NCI-H2227 treated with DMSO at 0.1 percent for 48 hours (cell line): ENCODE measurements at regions not wholly inside any gene's neighbourhood (a gene's known extent, or its start where the extent isn't known, plus 50 kb on each side); places are given as distances from the start of the nearest gene placed in this dataset.

ENCODE experiments used
- DNase-seq: peaks from one replicate; lab custom pipeline; 2025; lab: John Stamatoyannopoulos, UW

DNA sequence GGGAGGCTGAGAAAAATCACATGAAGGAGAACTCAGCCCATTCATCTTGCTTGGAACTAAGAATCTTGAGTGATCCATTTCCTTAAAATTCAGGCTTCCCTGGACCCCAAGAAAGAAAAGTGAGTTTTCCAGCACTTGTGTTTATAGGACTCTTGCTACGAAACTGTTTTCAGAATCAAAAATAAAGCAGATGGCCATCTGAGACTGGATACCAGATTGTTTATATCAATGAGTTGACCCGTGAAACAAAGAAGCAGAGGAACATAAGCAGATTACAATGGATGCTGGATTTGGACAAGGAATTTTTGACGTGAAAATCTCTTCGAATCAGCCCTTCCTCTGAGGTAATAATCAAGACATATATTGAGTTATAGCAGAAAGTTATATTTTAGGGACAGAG lies 223.2 kb downstream of the SYK start:
- DNase-seq: no peak

DNA sequence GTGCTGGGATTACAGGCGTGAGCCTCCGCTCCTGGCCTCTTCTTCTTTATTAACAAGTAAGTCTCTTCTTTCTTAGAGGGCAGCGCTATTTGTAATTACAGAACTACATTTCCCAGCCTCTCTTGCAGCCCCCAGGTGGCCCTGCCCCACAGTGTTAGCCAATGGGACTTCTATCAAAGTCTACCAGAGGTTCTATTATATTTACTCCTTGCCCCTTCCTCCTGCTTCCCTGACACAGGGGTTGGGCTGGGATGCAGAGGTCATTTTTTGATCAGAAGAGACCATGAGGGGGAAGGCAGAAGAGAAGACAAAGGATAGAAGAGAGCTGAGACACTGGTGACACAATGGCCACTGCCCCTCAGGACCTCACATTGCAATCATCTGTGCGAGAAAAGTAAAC lies 224.2 kb downstream of the SYK start:
- DNase-seq: no peak

DNA sequence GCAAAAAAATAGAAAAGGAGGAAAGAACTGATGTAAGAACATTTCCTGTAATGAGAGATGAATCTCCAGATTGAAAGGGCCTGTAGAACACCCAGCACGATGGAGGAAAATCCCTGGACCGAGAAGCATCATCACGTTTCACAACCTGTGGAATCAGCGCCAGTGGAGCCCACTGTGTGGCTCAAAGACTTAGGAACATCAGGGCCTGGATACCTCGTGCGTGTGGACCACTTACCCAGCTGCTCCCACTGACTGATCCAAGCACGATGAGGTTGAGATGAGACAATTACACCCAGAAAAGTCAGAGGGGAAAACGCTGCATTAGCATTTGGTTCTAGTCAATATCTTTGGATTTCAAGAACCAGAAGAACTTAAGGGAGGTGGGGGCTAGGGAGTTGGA lies 224.6 kb downstream of the SYK start:
- DNase-seq: no peak

DNA sequence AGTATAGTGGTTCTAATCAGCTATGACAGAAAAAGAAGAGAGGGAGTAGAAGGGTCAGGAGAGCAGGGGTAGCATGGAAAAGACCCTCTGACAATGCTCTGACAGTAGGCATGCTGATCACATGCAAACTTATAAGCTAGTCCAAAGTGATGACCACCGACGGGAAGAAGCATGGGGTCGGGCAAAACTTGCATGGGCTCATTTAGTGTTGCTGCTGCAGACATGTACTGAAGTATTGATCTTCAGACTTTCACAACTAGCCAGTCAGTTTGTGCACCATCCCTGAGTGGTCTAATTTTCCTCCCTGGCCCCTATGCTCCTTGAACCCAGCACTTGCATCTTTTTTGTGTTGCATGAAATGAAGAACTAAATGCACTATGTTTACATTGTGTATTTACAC lies 225.4 kb downstream of the SYK start:
- no peak for DNase-seq

DNA sequence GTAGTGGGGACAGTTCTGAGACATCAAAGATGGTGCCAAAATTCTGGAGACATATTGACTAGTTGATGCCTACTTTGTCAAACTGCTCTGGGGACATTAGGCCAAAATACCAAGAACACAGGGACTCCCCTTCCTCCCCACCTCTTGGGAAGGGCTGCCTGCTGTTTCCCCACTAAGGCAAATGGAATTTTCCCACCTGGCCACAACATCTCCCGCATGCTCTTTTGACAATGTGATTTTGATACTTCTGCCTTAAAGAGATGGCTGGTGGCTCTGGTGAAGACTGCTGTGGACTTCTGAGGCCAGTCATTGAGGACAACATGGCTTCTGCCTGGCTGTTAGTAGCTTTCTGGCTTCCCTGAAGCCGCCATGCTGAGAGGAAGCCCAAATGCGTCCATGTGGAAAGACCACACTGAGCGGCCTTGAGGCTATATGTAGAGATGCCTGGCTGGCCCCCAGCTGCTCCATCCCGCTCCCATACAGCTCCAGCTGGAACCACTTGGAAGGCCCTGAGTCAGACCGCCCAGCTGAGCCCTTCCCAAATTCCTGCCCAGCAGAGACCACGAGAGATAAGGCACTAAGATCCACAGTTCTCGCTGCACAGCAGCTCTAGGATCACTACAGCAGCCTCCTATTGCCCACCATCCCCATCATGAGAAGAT lies 226.7 kb downstream of the SYK start:
- no peak for DNase-seq

DNA sequence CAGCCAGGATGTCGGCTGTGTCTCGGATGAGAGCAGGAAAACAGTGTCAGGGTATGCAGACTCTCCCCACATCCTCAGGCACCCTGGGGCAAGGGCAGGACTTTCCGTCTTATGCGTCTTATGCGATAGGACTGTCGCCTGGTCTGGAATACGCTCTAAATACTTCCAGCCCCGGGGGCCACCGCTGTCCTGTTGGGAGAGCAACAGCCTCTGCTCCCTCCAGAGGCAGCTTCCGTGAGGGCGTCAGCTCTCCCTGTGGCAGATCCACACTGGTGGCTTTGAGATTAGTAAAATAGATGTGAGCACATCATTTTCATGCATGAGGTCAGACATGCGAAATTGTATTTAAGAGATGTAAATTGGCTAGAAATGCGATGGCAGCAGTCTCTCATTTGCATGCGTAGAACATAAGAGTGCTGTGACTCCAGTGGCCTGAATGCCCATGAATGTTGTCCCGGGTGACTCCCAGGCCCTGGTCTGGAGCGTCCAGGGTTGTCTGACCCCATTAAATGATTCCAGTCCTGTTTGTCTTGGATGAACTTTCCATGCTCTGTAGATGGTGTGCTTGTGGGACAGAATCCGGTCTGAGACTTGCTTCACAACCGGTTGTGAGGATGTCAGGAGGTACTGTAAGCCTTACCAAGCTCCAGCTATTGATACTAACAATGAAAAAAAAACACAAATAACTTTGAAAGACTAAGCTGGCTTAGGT lies 228.2 kb downstream of the SYK start:
- no peak for DNase-seq

DNA sequence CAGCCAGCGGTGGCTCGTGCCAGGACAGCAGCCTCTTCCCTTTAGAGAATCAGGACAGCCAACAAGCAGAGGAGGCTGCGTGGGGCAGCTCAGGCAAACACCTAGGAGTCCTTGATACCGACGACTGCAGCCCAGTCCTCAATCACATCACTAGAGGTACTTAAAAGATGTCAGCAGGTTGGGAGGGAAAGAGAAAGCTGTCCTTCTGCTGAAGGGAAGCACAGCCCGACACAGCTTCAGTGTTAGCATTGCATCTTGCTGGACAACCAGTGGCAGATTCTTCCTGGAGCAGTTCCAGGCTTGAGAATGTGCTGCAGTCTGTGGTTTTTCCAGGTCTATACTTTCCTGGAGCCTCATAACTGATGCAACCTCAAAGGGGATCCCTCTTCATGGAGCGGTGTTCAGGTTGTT lies 230.5 kb downstream of the SYK start:
- no peak for DNase-seq

DNA sequence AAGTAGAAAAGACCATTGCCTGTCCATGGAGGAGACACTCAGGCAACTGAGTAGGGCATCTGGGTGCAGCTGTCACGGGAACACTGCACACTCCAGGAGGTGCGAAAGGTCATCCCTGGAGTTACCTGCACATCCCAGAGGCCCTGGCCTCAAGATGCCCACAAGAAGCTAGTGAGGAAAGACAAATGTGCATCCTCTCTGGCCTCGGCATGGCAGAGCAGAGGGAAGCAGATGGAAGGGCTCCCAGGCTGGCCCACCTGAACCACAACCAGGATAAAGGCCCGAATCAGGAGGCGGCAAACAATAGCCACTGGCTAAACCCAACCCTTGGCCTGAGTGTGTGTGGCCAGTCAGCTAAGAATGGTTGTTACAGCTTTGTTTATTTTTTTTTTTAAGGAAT lies 231.7 kb downstream of the SYK start:
- no peak for DNase-seq

DNA sequence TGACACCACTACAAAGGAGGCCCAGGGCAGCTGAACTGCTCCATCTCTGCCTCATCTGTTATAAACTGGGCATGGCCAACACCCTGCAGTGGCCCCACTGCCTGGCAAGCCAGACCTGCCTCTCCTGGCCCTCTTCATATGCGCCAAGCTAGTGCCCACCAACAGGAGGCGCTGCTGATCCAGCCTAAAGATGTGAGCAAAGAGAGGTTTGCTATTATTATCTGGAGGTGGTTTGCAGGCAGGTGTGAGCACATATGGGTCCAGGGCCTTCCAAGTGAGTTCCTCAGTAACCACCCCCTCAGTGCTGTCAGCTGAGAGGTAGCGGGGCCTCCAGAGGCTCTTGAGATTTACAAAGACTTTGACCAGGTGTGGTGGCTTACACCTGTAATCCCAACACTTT lies 232.2 kb downstream of the SYK start:
- DNase-seq: no peak

DNA sequence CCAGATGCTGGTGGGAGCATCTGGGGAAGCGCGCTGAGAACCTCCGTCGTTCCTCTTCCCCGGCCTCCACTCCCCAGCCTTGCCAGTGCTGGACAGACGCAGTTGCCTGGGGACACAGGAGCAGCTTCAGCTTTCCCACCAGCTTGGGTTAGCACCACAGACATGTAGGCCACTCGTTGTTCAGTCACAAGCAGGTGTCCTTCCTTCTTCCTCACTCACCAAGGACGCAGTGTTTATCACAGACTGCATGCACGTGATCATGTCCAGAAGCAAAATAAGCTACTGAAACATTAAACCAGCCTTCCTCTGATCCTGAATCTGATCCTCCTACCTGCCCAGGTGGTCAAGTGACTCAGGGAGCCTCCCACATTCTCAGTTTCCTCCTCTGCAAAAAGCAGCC lies 232.9 kb downstream of the SYK start:
- DNase-seq: no peak

DNA sequence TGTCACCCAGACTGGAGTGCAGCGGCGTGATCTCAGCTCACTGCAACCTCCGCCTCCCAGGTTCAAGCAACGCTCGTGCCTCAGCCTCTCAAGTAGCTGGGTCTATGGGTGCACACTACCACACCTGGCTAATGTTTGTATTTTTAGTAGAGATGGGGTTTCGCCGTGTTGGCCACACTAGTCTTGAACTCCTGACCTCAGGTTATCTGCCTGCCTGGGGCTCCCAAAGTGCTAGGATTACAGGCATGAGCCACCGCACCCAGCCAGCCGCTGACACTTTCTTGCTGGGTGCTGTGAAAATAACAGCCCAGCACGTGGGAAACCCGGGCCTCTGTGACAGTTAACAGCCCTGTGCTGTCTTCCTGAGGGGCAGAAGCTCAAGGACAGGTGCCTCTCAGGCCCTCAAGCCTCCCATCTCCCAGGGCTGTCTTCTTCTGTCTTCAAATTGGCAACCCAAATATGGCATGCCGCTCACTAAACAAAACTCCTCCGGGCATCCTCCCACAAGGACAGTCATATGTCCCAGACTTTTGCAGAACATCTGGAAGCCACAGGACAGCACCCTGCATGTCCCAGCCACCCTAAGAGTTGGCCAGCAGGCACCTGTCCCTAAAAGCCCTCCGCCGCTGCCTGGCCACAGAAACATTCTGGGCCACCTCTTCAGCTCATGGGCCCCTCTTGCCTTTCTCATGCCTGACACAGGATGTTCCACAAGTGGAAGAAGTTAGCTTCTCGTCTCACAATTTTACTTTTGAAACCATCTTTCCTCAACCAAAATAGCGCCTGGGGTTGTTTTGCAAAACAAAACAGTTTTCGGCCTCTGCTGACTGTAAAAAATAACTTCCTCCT lies 233.6 kb downstream of the SYK start:
- DNase-seq: no peak

DNA sequence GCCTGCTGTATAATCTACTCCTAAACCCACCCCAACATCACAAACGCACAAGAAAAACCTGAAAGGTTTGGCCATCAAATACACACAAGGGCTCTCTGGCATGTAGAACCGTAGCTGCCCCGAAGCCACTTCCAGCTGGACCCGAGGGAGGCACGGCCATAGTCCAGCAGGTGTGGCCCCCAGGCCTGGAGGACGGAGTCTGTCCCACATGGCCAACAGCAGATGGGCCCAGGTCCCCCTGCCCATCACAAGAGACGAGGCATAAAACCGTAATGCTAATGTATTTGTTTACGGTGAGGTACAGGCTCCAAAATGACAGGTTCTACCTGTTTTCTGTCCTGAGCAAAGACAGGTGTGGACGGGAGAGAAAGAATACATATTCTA lies 234.2 kb downstream of the SYK start:
- DNase-seq: no peak

DNA sequence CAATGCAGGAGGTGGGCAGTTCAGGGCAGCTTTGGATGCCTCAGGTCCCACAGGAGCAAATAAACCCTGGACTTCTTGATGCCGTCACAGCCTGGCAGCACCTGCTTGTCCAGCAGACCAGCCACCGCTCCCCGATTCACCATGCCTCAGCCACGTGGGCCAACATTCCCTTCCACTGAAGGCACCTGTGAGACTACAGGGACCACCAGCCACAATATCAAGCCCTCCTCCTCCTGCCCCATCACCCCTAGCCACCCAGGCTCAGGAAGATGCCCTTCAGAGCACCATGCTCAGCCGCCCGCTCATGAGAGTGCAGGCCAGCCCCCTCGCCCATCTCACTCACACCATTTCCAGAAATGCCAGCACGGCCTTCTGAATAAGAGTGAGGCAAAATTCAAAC lies 234.7 kb downstream of the SYK start:
- DNase-seq: no peak

DNA sequence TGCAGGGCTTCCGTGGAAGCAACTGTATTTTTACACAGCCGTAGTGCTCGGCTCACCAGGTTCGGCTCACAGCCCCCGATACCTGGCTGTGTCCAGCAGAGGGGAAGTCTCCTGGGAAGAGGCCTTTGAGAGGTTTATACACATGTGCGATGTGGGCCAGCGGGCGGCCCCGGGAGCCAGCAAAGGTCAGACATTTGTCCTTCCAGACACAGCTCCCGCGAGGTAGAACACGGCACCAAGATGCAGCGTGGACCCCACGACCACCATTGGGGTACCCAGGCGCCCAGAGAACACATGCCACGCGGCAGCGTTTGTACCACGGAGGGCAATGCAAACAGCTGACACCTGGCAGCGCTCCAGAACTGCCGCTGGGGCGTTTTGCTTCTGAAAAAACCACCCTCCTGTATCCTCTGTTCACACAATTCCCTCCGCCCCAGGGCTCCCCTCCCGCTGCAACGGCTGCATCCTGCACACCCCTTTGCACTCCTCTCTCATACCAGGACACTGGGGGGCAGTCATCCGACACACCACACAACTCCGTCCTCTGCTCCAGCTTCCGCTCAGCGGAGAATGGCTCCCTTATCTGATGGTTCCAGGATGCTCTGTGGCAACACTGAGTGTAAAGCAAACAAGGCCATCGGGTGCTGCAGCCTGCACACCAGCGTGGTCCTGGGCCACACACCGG lies 235.3 kb downstream of the SYK start:
- DNase-seq: peak; percentile 55

DNA sequence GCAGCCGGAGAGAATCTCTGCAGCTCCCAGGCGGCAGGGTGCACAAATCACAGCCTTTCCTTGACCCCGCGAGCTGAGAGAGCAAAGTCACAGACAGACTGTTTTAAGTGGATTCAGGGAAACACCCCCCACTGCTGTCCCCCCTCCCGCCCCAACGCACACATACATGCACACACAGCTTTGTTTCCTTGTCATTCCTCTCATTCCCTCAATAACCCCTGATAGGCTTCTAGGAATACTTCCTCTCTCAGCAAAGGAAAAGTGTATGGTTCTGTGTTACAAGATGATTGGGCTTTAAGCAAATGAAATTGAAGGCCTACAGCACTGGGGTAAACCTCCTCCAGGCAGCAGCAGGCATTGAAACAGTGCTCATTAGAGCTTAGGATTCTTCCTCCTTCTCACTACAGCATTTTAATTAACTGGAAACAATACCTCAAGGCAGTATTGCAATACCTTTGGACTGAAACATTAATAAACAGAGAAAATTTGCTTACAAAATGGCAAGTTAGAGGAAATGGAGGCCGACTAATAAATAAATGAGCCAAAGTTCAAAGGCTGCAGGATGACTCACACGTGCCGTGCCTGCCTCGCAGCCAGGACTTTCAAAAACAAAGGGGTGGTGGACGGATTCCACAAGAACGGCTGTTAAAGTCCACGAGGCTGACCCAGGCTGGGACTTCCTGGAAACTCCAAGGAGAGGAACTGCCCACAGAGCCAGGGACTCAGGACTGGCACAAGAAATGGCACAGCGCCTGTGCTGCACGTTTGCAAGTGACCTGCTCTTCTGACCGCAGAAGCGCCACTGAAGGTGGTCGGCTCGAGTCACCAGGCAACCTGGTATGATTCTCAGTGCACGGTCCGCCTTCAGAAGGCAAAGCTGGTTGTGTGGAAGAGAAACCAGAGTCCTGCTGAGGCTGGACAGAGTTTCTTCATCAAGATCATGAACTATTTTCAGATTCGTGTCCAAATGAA lies 236.2 kb downstream of the SYK start:
- DNase-seq: no peak

DNA sequence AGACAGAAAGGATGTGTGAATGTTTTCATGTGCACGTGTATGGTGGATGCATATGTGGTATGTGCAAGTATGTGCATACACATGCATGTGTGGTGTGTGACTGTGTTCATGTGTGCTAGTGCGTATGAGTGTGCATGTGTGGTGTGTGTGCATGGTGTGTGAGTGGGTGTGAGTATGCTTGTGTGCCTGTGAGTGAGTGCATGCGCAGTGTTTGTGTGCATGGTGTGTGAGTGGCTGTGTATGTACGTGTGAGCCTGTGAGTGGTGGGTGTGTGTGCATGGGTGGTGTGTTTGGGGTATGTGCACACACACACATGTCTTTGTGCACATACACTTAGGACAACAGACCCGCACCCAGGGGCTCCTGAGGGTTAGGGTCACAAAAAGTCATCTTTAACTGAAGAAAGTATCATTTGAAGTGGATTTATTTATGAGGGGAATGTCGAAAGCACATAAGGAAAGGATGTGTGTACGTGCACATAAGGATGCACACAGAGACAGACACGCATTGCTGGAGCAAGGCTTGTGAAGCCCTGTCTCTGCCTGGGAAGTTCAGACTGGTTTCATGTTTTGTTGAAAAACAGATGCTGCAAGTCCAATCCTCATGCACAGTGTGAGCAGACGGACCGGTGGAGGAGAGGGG lies 237.0 kb downstream of the SYK start:
- no peak for DNase-seq

DNA sequence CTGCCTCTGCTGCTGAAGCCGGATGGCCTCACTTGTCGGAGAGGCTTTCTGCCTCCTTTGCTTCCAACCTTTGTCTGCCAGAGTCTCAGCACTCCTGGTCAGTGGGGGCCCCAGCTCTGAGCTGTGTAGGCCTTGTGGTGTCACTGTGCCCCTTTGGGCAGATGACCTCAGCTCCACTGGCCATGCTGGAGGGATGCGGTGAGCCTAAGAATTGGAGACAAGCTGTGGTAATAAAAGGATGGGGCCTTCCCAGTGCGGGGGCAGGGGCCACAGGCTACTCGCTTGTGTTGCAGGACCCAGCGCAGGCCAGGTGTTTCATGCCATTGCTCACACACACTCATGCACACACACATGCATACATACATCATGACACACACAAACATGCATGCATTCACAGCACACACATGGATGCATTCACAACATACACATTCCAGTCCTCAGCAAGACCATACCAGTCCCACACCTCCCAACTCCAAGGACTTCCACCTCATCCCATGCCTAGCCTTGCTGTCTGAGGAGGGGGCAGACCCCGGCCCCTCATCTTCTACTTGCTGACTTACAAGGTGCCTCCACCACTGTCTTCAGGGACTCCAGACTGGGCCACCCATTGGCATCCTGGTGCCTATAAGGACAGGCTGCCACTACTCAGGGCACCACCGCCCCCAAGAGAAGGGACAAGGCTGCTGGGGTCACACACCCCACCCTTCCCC lies 237.7 kb downstream of the SYK start:
- DNase-seq: no peak

DNA sequence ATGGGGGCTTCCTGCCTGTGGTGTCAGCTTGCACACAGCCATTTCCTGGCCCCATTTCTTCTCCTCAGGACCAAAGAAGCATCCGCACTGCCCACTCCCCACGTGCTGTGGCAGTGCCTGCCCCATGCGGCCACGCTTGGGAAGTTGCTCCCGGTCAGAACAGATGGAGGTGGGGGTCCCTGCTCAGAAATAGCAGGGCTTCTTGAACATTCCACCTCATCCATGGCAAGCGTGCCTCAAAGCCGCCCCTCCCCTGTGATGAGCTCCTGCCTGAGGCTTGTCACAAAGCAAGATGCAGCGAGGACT lies 238.2 kb downstream of the SYK start:
- no peak for DNase-seq

DNA sequence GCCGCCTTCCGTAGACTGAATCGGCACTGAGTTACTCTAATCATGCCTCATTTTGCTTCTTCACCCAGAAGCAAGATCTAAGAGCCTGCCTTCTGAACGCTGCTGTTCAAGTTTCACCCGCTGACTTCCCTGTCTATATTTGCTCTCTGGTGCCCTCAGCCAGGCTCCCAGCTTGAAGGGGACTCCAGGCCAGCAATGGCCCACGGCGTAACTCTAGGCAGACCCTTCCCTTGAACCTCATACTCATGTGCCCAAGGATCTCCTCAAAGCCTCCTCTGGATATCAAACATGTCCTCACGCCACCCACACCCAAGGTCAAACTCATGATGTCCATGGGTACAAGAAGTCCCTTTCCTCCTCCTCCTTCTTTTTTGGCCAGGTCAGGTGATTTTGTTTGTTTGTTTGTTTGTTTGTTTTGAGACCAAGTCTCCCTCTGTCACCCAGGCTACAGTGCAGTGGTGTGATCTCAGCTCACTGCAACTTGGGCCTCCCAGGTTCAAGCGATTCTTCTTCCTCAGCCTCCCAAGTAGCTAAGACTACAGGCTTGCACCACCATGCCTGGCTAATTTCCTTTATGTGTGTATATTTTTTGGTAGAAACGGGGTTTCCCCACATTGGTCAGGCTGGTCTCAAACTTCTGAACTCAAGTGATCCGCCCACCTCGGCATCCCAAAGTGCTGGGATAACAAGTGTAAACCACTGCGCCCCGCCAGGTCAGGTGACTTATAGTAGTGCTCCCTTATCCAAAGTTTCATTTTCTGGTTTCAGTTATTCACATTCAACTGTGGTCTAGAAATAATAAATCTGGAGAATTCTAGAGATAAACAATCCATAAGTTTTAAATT lies 239.0 kb downstream of the SYK start:
- no peak for DNase-seq

DNA sequence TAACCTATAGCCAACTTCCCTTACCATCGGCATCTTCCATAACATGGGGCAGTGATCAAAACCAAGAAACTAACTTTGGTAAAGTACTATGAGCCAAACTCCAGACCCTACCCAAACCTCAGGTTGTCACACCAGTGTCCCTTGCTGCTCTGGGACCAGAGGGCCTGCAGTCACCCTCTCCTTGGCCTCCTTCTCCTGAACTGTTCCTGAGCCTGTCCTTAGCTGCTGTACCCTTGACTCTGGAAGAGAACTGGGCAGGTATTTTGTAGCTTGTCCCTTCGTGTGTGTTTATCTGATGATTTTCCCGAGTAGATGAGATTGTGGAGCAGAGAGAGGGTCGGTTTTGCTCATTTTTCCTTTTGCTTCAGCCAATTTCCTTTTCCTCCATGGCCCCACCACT lies 240.4 kb downstream of the SYK start:
- DNase-seq: no peak
